Testis (tissue), 2 donors: ENCODE measurements at regions not wholly inside any gene's neighbourhood (a gene's known extent, or its start where the extent isn't known, plus 50 kb on each side); places are given as distances from the start of the nearest gene placed in this dataset.

Experiments used
- POLR2A ChIP-seq: fragments of 450-650 bp; IDR thresholded peaks from one replicate; pipeline ENCODE4 v1.6.1; 2017; ENCODE audit warnings: antibody characterized with exemption, mild to moderate bottlenecking, moderate library complexity
- TF ChIP-seq, protein P1 (sequence below), 3 experiments: fragments of 450-650 bp in 2 of 3; fragments of 200-600 bp in 1 of 3; sonication (generic) in 1 of 3; IDR thresholded peaks; one replicate each; pipeline ENCODE4 v1.5.1; 2016 to 2019; ENCODE audit warnings: antibody characterized with exemption in 3 of 3, mild to moderate bottlenecking in 2 of 3, moderate library complexity in 1 of 3

DNA sequence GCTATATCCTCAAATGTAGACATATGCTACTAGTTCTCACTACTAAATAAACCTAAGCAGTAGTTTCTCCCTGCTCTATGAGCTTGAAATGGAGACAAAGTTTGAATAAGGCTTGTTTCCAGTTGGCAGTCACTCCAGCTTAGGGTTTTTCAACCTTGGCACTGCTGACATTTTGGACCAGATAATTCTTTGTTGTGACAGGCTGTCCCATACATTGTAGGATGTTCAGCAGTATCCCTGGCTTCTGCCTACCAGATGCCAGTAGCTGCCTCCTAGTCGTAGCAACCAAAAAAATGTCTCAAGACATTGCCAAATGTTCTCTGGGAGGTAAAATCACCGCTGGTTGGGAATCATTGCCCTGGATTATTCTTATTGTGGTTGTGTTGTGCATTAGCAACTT lies 182.7 kb upstream of the PARD3B start:
- TF ChIP-seq, protein P1, sequence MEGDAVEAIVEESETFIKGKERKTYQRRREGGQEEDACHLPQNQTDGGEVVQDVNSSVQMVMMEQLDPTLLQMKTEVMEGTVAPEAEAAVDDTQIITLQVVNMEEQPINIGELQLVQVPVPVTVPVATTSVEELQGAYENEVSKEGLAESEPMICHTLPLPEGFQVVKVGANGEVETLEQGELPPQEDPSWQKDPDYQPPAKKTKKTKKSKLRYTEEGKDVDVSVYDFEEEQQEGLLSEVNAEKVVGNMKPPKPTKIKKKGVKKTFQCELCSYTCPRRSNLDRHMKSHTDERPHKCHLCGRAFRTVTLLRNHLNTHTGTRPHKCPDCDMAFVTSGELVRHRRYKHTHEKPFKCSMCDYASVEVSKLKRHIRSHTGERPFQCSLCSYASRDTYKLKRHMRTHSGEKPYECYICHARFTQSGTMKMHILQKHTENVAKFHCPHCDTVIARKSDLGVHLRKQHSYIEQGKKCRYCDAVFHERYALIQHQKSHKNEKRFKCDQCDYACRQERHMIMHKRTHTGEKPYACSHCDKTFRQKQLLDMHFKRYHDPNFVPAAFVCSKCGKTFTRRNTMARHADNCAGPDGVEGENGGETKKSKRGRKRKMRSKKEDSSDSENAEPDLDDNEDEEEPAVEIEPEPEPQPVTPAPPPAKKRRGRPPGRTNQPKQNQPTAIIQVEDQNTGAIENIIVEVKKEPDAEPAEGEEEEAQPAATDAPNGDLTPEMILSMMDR (IDR thresholded peaks at IDR 0.05) = no peak
- no peak for TF ChIP-seq POLR2A
